ENCODE measurements at regions not wholly inside any gene's neighbourhood (a gene's known extent, or its start where the extent isn't known, plus 50 kb on each side); places are given as distances from the start of the nearest gene placed in this dataset.

- BruUV-seq (replicated peaks) = no TSS peak
- Histone ChIP-seq H3K27me3 (ENCODE audit: control insufficient read depth in 2 of 2, insufficient read depth in 2 of 2, low read length in 2 of 2) (no peaks in the 10 kb centered on the region), H3K9me1 (ENCODE audit: control insufficient read depth, insufficient read depth, low read length) (no peaks in the 10 kb centered on the region), H3K9me3 (replicated peaks; ENCODE audit: control insufficient read depth, insufficient read depth, low read depth, low read length) (no peaks in the 10 kb centered on the region), H3K4me1 (replicated peaks in 1 of 2; ENCODE audit: control insufficient read depth in 2 of 2, insufficient read depth in 2 of 2, low read length in 2 of 2) (no peaks in the 10 kb centered on the region), H3K9ac (ENCODE audit: insufficient read depth in 1 of 2, low read depth in 2 of 2, low read length in 2 of 2) (no peak overlapping the region), H3K4me3 (no peak overlapping the region), H3K36me3 (ENCODE audit: control insufficient read depth, insufficient read depth, low read length) (no peaks in the 10 kb centered on the region), H4K20me1 (replicated peaks; ENCODE audit: control insufficient read depth, insufficient read depth, low read length) (no peaks in the 10 kb centered on the region), H3K4me2 (ENCODE audit: insufficient read depth, low read length) (no peak overlapping the region), H3K79me2 (ENCODE audit: control insufficient read depth, insufficient read depth, low read length) (no peaks in the 10 kb centered on the region), H3K27ac (ENCODE audit: extremely low read depth, low read depth, low read length) (no peak overlapping the region), H2AFZ (ENCODE audit: low read depth, low read length) (no peak overlapping the region)
- FAIRE-seq (no peak), ATAC-seq (no peak), DNase-seq (ENCODE audit: extremely low read depth in 1 of 4, low spot score in 3 of 4) (no peak)
- intact Hi-C loops (cut with micrococcal nuclease) = no loop called here
- in situ Hi-C loops (cut with MboI) = no loop called here
- ChIA-PET POLR2A (no interaction called here), CTCF (ENCODE audit: low intra/inter-chr PET ratio) (no interaction called here)
- TF ChIP-seq SNAPC5 (CRISPR knock-in tag; IDR thresholded peaks at IDR 0.05) (no peak), CEBPZ (IDR thresholded peaks at IDR 0.05; ENCODE audit: borderline replicate concordance, low read depth, low read length) (no peak), CREB1 (IDR thresholded peaks at IDR 0.05) (no peak), CREB1 (CRISPR knock-in tag; IDR thresholded peaks at IDR 0.05) (no peak), ZNF280B (CRISPR knock-in tag; IDR thresholded peaks at IDR 0.05) (no peak), ZNF785 (CRISPR knock-in tag; IDR thresholded peaks at IDR 0.05) (no peak), NR2C2 (CRISPR knock-in tag; IDR thresholded peaks at IDR 0.05) (no peak), NR2C2 (tag; IDR thresholded peaks at IDR 0.05) (no peak), NUFIP1 (IDR thresholded peaks at IDR 0.05; ENCODE audit: partially characterized antibody) (no peak), HDAC1 (IDR thresholded peaks at IDR 0.05) (no peak), MBD2 (IDR thresholded peaks at IDR 0.05; ENCODE audit: borderline replicate concordance, low read depth) (no peak), ELF2 (CRISPR knock-in tag; IDR thresholded peaks at IDR 0.05) (no peak), ZKSCAN8 (CRISPR knock-in tag; IDR thresholded peaks at IDR 0.05) (no peak), MYNN (IDR thresholded peaks at IDR 0.05) (no peak), MYNN (CRISPR knock-in tag; IDR thresholded peaks at IDR 0.05) (no peak)
These were observed 239.4 kb upstream of the THRB start for GRCh38 chr3:24734019-24734418.

Data from K562 (cell line).